ENCODE measurements at regions not wholly inside any gene's neighbourhood (a gene's known extent, or its start where the extent isn't known, plus 50 kb on each side); places are given as distances from the start of the nearest gene placed in this dataset.

GRCh38 chr10:21032587-21033319 lies 135.6 kb upstream of the NEBL start:
- no peak overlapping the region for H3K27ac ChIP-seq
- TF ChIP-seq CTCF (IDR thresholded peaks at IDR 0.05) (no peak), ZFX (IDR thresholded peaks at IDR 0.05; ENCODE audit: borderline replicate concordance) (no peak)

GRCh38 chr10:21031232-21031795 lies 134.2 kb upstream of the NEBL start:
- H3K27ac ChIP-seq: no peak overlapping the region
- TF ChIP-seq ZFX (IDR thresholded peaks at IDR 0.05; ENCODE audit: borderline replicate concordance) (no peak), CTCF (IDR thresholded peaks at IDR 0.05) (no peak)

- no peak overlapping the region for H3K27ac ChIP-seq
- TF ChIP-seq CTCF (IDR thresholded peaks at IDR 0.05) (no peak), ZFX (IDR thresholded peaks at IDR 0.05; ENCODE audit: borderline replicate concordance) (no peak)
Observed at GRCh38 chr10:21030091-21030490, 133.0 kb upstream of the NEBL start.

GRCh38 chr10:21022821-21023220 lies 125.7 kb upstream of the NEBL start:
- no peak for TF ChIP-seq CTCF (IDR thresholded peaks at IDR 0.05)
- no peak for TF ChIP-seq ZFX (IDR thresholded peaks at IDR 0.05; ENCODE audit: borderline replicate concordance)
- H3K27ac ChIP-seq: no peak overlapping the region

- no peak overlapping the region for H3K27ac ChIP-seq
- TF ChIP-seq ZFX (IDR thresholded peaks at IDR 0.05; ENCODE audit: borderline replicate concordance) (no peak), CTCF (IDR thresholded peaks at IDR 0.05) (peak; percentile 59)
Observed at GRCh38 chr10:21021843-21022594, 124.9 kb upstream of the NEBL start.

GRCh38 chr10:21021231-21021630 lies 124.1 kb upstream of the NEBL start:
- TF ChIP-seq CTCF (IDR thresholded peaks at IDR 0.05) (no peak), ZFX (IDR thresholded peaks at IDR 0.05; ENCODE audit: borderline replicate concordance) (no peak)
- no peak overlapping the region for H3K27ac ChIP-seq

GRCh38 chr10:21020545-21020944 lies 123.4 kb upstream of the NEBL start:
- peak; percentile 46 for TF ChIP-seq CTCF (IDR thresholded peaks at IDR 0.05)
- TF ChIP-seq ZFX (IDR thresholded peaks at IDR 0.05; ENCODE audit: borderline replicate concordance): no peak
- no peak overlapping the region for H3K27ac ChIP-seq
